Esophagus muscularis mucosa (tissue), 3 donors: ENCODE measurements at regions not wholly inside any gene's neighbourhood (a gene's known extent, or its start where the extent isn't known, plus 50 kb on each side); places are given as distances from the start of the nearest gene placed in this dataset.

Source experiments
- POLR2A ChIP-seq: fragments of 450-650 bp; IDR thresholded peaks from one replicate; pipeline ENCODE4 v1.6.1; 2017; ENCODE audit warnings: antibody characterized with exemption, moderate library complexity, mild to moderate bottlenecking, low read depth
- TF ChIP-seq, protein P1 (sequence below), 3 experiments: fragments of 200-600 bp in 2 of 3; fragments of 450-650 bp in 1 of 3; sonication (generic) in 2 of 3; IDR thresholded peaks; one replicate each; pipeline ENCODE4 v1.5.1; 2017 to 2019; ENCODE audit warnings: antibody characterized with exemption in 3 of 3, mild to moderate bottlenecking in 2 of 3, moderate library complexity in 1 of 3

DNA sequence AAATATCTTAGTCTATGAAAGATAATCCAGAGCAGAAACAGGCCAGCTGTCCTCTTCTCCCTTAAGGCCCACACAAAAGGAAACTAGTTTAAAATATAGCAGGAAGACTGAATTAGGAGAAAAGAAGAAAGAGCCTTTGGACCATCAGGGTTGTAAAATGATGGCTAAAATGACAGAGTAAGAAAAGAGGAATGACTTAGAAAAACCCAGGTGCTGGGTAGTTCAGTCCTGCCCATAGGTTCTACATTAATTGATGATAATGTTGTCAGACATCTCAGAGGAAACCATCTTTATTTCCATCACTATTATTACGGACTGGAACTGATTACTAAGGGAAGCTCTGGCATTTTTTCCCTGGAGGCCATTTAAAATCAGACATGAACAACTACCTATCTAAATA, 142.8 kb upstream of the STT3B start:
- TF ChIP-seq, protein P1, sequence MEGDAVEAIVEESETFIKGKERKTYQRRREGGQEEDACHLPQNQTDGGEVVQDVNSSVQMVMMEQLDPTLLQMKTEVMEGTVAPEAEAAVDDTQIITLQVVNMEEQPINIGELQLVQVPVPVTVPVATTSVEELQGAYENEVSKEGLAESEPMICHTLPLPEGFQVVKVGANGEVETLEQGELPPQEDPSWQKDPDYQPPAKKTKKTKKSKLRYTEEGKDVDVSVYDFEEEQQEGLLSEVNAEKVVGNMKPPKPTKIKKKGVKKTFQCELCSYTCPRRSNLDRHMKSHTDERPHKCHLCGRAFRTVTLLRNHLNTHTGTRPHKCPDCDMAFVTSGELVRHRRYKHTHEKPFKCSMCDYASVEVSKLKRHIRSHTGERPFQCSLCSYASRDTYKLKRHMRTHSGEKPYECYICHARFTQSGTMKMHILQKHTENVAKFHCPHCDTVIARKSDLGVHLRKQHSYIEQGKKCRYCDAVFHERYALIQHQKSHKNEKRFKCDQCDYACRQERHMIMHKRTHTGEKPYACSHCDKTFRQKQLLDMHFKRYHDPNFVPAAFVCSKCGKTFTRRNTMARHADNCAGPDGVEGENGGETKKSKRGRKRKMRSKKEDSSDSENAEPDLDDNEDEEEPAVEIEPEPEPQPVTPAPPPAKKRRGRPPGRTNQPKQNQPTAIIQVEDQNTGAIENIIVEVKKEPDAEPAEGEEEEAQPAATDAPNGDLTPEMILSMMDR (IDR thresholded peaks at IDR 0.05) = no peak
- TF ChIP-seq POLR2A = no peak
